Gastrocnemius medialis (tissue), 4 donors: ENCODE measurements at regions not wholly inside any gene's neighbourhood (a gene's known extent, or its start where the extent isn't known, plus 50 kb on each side); places are given as distances from the start of the nearest gene placed in this dataset.

Experiments used
- CTCF ChIP-seq, 5 experiments: fragments of 450-650 bp in 3 of 5; fragments of 200-600 bp in 2 of 5; sonication (generic) in 2 of 5; IDR thresholded peaks in 4 of 5; conservative IDR thresholded peaks in 1 of 5; 1 replicate in 4 of 5; 2 replicates in 1 of 5; pipeline ENCODE4 v1.5.1; 2016 to 2019; ENCODE audit warnings: antibody characterized with exemption in 5 of 5, mild to moderate bottlenecking in 3 of 5, moderate library complexity in 3 of 5
- POLR2A ChIP-seq, 2 donors: fragments of 450-650 bp; IDR thresholded peaks; one replicate each; pipeline ENCODE4 v1.6.1; 2017; ENCODE audit warnings: antibody characterized with exemption in 2 of 2, mild to moderate bottlenecking in 2 of 2, moderate library complexity in 2 of 2

GRCh38 chr9:29701559-29701958 lies 2128.3 kb upstream of the C9orf72 start:
- TF ChIP-seq CTCF (IDR thresholded peaks at IDR 0.05 in 4 of 5, conservative IDR thresholded peaks at IDR 0.05 in 1 of 5) (no peak), POLR2A (IDR thresholded peaks at IDR 0.05) (no peak)
